ENCODE measurements at regions not wholly inside any gene's neighbourhood (a gene's known extent, or its start where the extent isn't known, plus 50 kb on each side); places are given as distances from the start of the nearest gene placed in this dataset.
"Not testable (repeated sequence)": the region's sequence is repeated elsewhere in the genome, so short reads cannot be mapped to it uniquely, and the experiment has no call there.

- DNase-seq: not testable (repeated sequence)
These were observed 81.6 kb downstream of the P2RY10 start for GRCh38 chrX:79026742-79027141.

- DNase-seq: no peak
These were observed 90.2 kb downstream of the P2RY10 start for GRCh38 chrX:79035421-79035820.

GRCh38 chrX:79036157-79036880 lies 91.1 kb downstream of the P2RY10 start:
- DNase-seq: no peak

GRCh38 chrX:79065696-79066095 lies 78.8 kb upstream of the GPR174 start:
- DNase-seq: no peak

GRCh38 chrX:79078114-79078513 lies 66.4 kb upstream of the GPR174 start:
- DNase-seq: no peak

GRCh38 chrX:79079477-79079876 lies 65.0 kb upstream of the GPR174 start:
- DNase-seq: no peak

GRCh38 chrX:79080141-79080540 lies 64.3 kb upstream of the GPR174 start:
- DNase-seq: no peak

- DNase-seq: peak in 1 of 2 experiments; percentile 4
These were observed 62.5 kb upstream of the GPR174 start for GRCh38 chrX:79081895-79082512.

GRCh38 chrX:79082899-79083298 lies 61.6 kb upstream of the GPR174 start:
- DNase-seq: no peak

- DNase-seq: no peak
These were observed 59.6 kb upstream of the GPR174 start for GRCh38 chrX:79084923-79085322.

- no peak for DNase-seq
These were observed 54.4 kb upstream of the GPR174 start for GRCh38 chrX:79089896-79090584.

- no peak for DNase-seq
These were observed 50.2 kb upstream of the GPR174 start for GRCh38 chrX:79094075-79094832.

Measured in SW 1271 (cell line).